ENCODE measurements at regions not wholly inside any gene's neighbourhood (a gene's known extent, or its start where the extent isn't known, plus 50 kb on each side); places are given as distances from the start of the nearest gene placed in this dataset.
"Not testable (repeated sequence)": the region's sequence is repeated elsewhere in the genome, so short reads cannot be mapped to it uniquely, and the experiment has no call there.

DNA sequence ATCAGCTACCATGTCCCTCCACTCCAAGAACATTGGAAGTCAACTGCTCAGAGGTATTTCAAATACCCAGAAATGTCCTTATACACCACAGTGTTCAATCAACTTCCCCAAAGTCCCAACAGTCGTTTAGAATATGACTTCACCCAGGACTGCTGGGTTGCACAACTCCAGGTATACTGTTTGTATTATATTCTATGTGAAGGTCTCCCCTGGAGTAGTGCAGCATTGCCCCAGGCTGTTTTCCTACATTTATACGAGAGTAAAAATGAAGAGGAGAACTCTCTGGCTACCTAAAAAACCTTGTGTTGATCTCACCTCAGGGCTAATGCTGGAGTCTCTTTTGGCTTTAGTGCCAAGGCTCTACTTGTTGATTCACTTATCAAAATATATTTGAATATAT, 183.6 kb upstream of the MAP3K1 start:
- Mint-ChIP-seq H3K27ac (ENCODE audit: low read depth, unreplicated experiment) (no peak overlapping the region), H3K4me3 (ENCODE audit: unreplicated experiment) (no peak overlapping the region), H3K4me1 (ENCODE audit: insufficient read depth, unreplicated experiment) (peaks cover 1% of the 10 kb centered on the region), H3K27me3 (ENCODE audit: insufficient read depth, unreplicated experiment) (no peaks in the 10 kb centered on the region), H3K9me3 (ENCODE audit: unreplicated experiment) (peaks cover 15% of the 10 kb centered on the region), H3K36me3 (ENCODE audit: insufficient read depth, unreplicated experiment) (no peaks in the 10 kb centered on the region)
- intact Hi-C loops (cut with micrococcal nuclease), result no loop called here
- ChIA-PET POLR2A (interaction anchor here (0.9 to 1.3 kb wide), 2 partner anchors 11 to 15 kb away, joined by 4 to 5 read pairs; no protein-coding TSS in a partner anchor), CTCF (no interaction called here)
- DNase-seq (ENCODE audit: unreplicated experiment), result no peak
- TF ChIP-seq, protein P1, sequence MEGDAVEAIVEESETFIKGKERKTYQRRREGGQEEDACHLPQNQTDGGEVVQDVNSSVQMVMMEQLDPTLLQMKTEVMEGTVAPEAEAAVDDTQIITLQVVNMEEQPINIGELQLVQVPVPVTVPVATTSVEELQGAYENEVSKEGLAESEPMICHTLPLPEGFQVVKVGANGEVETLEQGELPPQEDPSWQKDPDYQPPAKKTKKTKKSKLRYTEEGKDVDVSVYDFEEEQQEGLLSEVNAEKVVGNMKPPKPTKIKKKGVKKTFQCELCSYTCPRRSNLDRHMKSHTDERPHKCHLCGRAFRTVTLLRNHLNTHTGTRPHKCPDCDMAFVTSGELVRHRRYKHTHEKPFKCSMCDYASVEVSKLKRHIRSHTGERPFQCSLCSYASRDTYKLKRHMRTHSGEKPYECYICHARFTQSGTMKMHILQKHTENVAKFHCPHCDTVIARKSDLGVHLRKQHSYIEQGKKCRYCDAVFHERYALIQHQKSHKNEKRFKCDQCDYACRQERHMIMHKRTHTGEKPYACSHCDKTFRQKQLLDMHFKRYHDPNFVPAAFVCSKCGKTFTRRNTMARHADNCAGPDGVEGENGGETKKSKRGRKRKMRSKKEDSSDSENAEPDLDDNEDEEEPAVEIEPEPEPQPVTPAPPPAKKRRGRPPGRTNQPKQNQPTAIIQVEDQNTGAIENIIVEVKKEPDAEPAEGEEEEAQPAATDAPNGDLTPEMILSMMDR (IDR thresholded peaks at IDR 0.05; ENCODE audit: unreplicated experiment), result no peak
- no TSS peak for BruUV-seq (replicated peaks)

DNA sequence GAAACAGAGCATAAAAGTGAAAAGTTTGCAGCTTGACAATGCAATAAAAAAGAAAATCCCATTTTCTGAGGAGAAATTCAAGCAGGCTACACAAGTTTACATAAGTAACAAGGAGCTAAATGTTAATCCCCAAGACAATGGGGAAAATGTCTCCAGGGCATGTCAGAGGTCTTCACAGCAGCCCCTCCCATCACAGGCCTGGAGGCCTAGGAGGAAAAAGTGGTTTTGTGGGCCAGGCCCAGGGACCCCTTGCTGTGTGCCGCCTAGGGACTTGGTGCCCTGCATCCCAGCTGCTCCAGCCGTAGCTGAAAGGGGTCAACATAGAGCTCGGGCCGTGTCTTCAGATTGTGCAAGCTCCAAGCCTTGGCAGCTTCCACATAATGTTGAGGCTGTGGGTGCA, 186.7 kb upstream of the MAP3K1 start:
- DNase-seq (ENCODE audit: unreplicated experiment); BruUV-seq (replicated peaks); POLR2A ChIA-PET; H3K4me3 Mint-ChIP-seq (ENCODE audit: unreplicated experiment); H3K27ac Mint-ChIP-seq (ENCODE audit: low read depth, unreplicated experiment); H3K36me3 Mint-ChIP-seq (ENCODE audit: insufficient read depth, unreplicated experiment); H3K27me3 Mint-ChIP-seq (ENCODE audit: insufficient read depth, unreplicated experiment); intact Hi-C loops (cut with micrococcal nuclease): not testable (repeated sequence)
- CTCF ChIA-PET, result interaction anchor here (0.7 to 1.0 kb wide), 2 partner anchors 167 to 692 kb away, joined by 3 read pairs; no protein-coding TSS in a partner anchor
- H3K9me3 Mint-ChIP-seq (ENCODE audit: unreplicated experiment), result peaks cover 15% of the 10 kb centered on the region
- H3K4me1 Mint-ChIP-seq (ENCODE audit: insufficient read depth, unreplicated experiment), result peaks cover 12% of the 10 kb centered on the region

DNA sequence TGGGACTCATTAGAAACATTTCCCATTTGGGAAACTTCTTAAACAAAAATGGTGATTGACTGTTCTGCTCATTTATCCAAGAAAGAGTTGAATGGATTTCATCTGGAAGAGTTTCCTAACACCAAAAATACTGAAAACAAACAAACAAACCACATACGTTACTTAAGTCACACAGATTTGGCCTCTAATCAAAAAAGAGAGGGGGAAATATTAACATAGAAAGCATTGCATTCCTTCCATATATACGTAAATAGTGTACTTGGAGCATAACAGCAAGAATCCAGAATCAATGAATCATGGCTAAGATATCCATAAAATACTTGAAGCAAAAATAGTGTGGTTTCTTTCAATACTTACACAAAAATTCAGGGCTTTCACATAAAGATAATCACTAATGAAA, 189.8 kb upstream of the MAP3K1 start:
- Mint-ChIP-seq H3K4me3 (ENCODE audit: unreplicated experiment) (no peak overlapping the region), H3K9me3 (ENCODE audit: unreplicated experiment) (peaks cover 16% of the 10 kb centered on the region), H3K27me3 (ENCODE audit: insufficient read depth, unreplicated experiment) (no peaks in the 10 kb centered on the region), H3K27ac (ENCODE audit: low read depth, unreplicated experiment) (peak overlapping the region; percentile 72), H3K4me1 (ENCODE audit: insufficient read depth, unreplicated experiment) (peaks cover 27% of the 10 kb centered on the region), H3K36me3 (ENCODE audit: insufficient read depth, unreplicated experiment) (no peaks in the 10 kb centered on the region)
- ChIA-PET POLR2A (interaction anchor here (0.7 kb wide), 1 partner anchor 182 kb away, joined by 3 read pairs; no protein-coding TSS in a partner anchor), CTCF (no interaction called here)
- TF ChIP-seq, protein P1 (IDR thresholded peaks at IDR 0.05; ENCODE audit: unreplicated experiment), result no peak
- no TSS peak for BruUV-seq (replicated peaks)
- DNase-seq (ENCODE audit: unreplicated experiment), result peak; percentile 77
- intact Hi-C loops (cut with micrococcal nuclease), result no loop called here

DNA sequence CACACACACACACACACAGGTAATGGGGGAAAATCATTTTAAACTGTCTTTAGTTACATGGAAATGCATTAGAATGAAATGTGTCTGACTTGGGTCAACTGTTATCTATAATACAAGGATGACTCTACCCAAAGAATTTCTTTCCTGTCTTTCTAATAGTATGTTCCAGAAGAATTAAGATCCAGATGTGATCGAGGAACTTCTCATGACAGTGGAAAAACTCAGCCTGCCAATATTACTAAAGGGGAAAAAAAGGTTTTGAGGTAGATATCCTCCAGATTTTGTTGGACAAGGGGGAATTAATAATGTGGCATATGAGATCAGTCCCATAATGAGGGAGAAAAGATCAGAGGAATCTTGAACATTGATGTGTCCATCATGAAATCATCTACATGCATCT, 190.6 kb upstream of the MAP3K1 start:
- CTCF ChIA-PET, result no interaction called here
- H3K36me3 Mint-ChIP-seq (ENCODE audit: insufficient read depth, unreplicated experiment), result no peaks in the 10 kb centered on the region
- POLR2A ChIA-PET, result no interaction called here
- no TSS peak for BruUV-seq (replicated peaks)
- H3K27ac Mint-ChIP-seq (ENCODE audit: low read depth, unreplicated experiment), result no peak overlapping the region
- TF ChIP-seq, protein P1 (IDR thresholded peaks at IDR 0.05; ENCODE audit: unreplicated experiment), result no peak
- intact Hi-C loops (cut with micrococcal nuclease), result no loop called here
- no peaks in the 10 kb centered on the region for H3K27me3 Mint-ChIP-seq (ENCODE audit: insufficient read depth, unreplicated experiment)
- H3K9me3 Mint-ChIP-seq (ENCODE audit: unreplicated experiment), result peaks cover 20% of the 10 kb centered on the region
- H3K4me3 Mint-ChIP-seq (ENCODE audit: unreplicated experiment), result no peak overlapping the region
- DNase-seq (ENCODE audit: unreplicated experiment), result no peak
- H3K4me1 Mint-ChIP-seq (ENCODE audit: insufficient read depth, unreplicated experiment), result peaks cover 27% of the 10 kb centered on the region

DNA sequence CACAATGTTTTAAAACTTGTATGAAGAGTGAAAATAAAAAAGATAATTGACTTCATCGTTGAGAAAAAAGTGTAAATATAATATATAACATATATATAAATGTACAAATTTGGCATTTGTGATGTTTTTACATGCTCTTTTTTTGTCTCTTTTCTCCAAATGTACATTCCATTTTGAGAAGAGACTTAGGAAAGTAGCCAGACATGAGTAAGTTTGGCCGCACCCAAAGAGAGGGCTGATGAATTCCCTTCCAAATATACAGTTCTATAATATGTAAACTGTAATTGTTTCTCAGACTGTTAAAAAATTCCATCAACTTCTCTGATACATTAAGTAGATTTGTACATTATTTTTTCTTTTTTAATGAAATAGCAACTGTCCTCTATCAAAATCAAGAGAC, 193.2 kb upstream of the MAP3K1 start:
- no peaks in the 10 kb centered on the region for H3K36me3 Mint-ChIP-seq (ENCODE audit: insufficient read depth, unreplicated experiment)
- TF ChIP-seq, protein P1 (IDR thresholded peaks at IDR 0.05; ENCODE audit: unreplicated experiment), result no peak
- intact Hi-C loops (cut with micrococcal nuclease), result no loop called here
- no peak for DNase-seq (ENCODE audit: unreplicated experiment)
- ChIA-PET CTCF (no interaction called here), POLR2A (no interaction called here)
- BruUV-seq (replicated peaks), result no TSS peak
- H3K4me3 Mint-ChIP-seq (ENCODE audit: unreplicated experiment), result no peak overlapping the region
- peaks cover 28% of the 10 kb centered on the region for H3K4me1 Mint-ChIP-seq (ENCODE audit: insufficient read depth, unreplicated experiment)
- no peaks in the 10 kb centered on the region for H3K27me3 Mint-ChIP-seq (ENCODE audit: insufficient read depth, unreplicated experiment)
- peaks cover 24% of the 10 kb centered on the region for H3K9me3 Mint-ChIP-seq (ENCODE audit: unreplicated experiment)
- H3K27ac Mint-ChIP-seq (ENCODE audit: low read depth, unreplicated experiment), result peak overlapping the region; percentile 68

All from MCF 10A (cell line).